Stimulated activated CD4-positive, alpha-beta T cell treated with anti-CD3 and anti-CD28 coated beads, Interleukin-1b, Interleukin-23, amount 100 ng/mL, for 1 hour (primary cell): ENCODE measurements at regions not wholly inside any gene's neighbourhood (a gene's known extent, or its start where the extent isn't known, plus 50 kb on each side); places are given as distances from the start of the nearest gene placed in this dataset.

Source experiments
- DNase-seq, 2 donors: peaks; one replicate each; pipeline ENCODE4 v3.0.0-alpha.2; 2020; ENCODE audit warnings: low read depth in 2 of 2

DNA sequence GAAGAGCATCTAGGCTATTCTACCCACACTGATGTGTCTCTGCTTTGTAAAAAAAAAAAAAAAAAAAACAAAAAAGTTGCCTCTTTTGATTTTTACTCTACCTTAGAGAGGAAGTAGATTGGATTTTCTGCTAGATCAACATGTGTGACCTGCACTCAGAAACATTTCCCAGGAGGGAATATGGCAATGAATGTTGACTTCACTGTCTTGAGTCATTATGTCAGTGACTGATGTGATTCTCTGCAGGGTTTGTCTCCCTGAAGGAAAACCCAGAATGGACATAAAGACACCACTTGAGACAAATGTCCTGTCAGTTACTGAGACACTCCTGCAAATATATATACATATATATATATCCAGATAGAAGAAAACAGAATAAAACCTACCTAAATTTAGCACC is 370.3 kb downstream of the BMPER start:
- no peak for DNase-seq

DNA sequence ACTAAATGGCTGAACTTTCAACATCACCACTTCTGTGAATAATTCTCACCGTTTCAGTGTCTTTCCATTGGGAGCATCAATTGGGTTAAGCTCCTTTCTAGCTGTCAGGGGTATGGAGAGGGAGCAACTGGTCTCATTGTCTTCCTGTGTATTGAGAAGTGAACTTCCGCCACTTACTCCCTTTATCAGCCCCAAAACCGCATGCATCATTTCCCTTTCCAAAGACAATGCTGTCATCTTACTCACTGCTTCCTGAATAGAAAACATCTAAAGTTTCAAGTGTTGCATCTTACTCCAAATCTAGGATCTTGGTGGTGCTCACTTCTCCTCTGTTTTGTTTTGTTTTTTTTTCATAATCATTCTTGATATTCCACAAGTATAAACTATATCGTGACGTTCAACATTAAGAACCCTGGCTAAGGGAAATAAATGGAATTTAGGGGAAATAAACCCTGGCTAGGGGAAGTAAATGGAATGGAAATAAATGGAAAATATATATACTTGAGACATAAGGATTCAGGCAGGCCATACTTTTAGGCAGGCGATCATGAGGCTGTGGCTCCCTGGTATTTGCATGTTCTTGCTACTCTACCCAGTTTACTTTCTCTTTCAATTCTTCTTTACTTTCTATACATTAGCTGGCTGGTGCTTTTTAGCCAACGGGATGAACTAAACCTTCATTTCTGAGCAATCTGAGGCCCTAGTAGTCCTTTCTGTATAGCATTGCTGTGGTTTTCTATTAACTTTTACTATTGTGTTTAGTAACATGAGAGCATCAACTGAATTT is 371.9 kb downstream of the BMPER start:
- no peak for DNase-seq

DNA sequence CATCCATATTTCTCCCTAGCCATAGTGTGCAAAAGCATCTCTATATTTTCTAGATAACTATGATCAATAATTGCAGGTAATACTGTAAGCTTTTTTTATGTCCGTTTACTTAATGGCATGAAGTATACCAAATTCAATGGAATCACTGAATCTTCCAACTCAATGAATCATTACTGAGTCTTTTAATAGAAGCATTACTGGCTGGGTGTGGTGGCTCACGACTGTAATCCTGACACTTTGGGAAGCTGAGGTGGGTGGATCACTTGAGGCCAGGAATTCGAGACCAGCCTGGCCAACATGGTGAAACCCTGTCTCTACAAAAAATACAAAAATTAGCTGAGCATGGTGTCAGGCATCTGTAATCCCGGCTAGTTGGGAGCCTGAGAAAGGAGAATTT is 372.5 kb downstream of the BMPER start:
- DNase-seq, result no peak

DNA sequence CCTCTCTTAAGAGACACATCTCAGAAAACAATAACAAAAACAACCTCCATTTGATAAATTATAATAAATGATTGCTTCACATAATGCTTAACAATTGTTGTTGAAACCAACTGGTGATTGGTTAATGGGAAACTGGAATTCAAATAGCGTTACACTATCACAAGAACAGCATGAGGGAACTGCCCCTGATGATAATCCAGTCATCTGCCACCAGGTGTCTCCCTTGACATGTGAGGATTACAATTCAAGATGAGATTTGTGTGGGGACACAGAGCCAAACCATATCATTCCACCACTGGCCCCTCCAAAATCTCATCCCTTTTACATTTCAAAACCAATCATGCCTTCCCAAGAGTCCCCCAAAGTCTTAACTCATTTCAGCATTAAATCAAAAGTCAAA is 375.9 kb downstream of the BMPER start:
- DNase-seq, result no peak

DNA sequence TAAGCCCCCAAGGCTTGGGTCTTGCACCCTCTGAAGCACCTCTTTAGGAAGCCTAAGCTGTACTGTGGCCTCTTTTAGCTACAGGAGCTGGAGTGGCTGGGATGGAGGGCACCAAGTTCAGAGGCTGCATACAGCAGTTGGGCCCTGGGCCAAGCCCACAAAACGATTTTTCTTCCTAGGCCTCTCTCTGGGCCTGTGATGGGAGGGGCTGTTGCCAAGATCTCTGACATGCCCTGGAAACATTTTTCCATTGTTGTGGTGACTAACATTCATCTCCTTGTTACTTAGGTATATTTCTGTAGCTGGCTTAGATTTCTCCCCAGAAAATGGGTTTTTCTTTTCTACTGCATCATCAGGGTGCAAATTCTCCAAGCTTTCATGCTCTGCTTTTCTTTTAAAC is 375.7 kb upstream of the NPSR1 start:
- no peak for DNase-seq

DNA sequence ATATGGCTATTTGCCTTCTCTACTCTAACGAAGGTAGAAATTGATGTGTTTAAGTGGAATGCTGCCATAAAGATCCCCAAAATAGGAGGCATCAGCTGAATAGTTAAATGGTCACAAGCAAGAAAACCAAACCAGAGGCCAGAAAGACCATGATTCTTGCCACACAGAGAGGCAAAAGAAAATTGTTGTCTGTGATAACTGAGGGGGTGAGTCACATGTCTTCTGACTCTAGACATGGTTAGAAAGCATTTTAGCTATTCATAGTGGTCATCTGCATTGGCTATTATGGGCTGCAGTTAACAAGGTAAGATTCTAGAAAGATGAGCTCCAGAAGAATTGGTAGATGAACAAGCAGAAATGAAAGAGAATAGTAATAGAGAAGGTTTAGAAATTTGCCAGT is 361.4 kb upstream of the NPSR1 start:
- no peak for DNase-seq

DNA sequence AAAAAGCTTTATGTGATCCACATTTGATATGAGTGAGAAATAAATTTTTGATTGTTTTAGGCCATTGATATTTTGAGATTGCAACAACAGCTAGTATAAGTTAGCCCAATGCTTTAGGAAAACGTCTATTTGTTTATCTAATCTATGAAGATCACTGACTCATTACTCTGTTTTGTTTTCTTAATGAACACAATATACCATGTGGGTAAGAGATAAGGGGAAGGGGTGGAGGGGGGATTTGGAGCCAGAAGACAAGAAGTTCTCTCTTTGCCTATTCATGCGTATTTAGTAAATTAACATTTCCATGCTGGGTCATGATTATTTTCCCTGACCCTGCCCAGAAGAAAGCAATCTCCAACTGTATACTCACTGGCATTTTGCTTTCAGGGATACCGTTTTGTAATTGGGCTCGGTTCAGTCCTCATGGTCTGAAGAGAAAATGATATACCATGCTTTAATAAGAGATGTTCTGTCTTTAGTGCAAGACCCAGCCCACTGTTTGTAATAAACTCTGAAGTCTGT is 359.5 kb upstream of the NPSR1 start:
- DNase-seq, result no peak

DNA sequence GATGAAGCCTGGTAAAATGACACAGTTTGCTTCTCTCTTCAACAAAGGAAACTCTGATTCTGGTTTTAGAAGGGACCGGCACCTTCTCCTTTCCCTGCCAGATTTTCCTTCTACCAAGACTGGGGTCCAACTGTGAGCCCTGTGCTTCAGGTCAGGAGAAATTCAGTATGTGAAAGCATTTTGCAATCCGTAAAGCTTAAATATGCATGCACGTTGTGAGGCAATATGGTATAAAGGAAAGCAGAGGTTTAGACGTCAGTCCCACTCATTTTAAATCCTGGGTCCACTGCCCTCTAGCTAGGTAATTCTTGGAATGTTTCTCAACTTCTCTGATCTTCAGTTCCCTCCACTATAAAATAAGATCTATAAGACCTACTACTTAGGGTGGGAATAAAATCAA is 359.0 kb upstream of the NPSR1 start:
- DNase-seq, result no peak

DNA sequence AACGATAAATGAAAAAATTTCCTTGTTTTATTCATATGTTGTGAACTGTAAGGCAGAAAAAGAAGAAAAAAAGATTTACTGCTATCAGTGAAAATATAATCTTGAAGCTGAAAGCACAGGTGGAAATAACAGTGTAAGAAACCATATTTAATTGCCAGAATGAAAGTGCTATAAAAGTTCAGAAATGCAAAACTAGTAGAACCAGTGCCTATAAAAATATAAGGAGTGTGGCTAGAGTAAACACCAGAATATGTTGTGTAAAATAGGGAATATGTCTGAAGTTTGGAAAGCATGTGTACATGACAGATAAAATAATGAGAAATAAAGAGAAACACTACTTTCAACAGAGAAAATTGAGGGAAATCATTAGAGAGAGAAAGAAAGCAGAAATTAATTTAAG is 350.5 kb upstream of the NPSR1 start:
- no peak for DNase-seq

DNA sequence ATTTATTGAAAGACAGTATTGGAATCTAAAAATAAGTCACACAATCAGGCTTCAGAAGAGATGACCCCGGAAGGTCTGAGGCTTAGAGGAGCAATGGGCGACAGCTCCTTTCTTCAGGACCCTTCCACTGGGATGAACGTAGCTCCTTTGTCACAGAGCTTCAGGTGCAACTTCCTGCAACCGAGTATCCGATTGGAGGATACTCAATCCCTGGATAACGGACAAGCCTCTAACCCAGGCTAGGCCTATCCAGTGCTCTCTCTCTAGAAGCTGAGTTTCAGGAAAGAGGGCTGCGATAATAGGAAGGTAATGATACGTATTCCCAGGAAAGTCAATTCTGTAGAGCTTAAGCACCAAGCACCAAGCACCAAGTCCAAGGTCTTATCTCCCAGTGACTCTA is 349.4 kb upstream of the NPSR1 start:
- no peak for DNase-seq

DNA sequence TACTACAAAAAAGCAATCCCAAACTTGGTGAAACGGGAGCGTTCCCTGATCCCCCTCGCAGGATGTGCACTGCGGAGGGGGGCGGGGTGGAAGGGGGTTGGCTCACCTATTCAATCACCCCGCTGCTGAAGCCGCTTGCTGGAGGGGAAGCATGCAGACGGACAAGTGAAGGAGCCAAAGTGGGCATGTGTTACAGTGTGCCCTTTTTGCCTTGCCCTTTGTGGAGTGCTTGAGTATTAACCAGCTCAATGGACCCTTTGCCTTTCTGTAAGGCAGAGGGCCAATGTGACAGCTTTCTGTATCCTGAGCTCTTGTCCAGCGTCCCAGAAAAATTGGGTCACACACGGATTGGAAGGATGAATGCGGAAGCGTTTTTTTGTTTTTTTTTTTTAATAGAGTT is 348.9 kb upstream of the NPSR1 start:
- DNase-seq, result no peak

DNA sequence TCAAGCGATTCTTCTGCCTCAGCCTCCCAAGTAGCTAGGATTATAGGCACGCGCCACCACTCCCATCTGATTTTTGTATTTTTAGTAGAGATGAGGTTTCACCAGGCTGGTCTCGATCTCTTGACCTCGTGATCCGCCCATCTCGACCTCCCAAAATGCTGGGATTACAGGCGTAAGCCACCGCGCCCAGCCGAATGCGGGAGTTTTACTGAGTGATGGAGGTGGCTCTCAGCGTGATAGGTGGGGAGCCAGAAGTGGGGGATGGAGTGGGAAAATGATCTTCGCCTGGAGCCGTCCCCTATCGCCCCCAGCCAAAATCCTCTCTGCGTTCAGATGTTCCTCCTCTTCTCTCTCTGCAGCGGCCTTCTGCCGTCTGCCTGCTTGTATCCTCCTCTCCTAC is 348.4 kb upstream of the NPSR1 start:
- DNase-seq, result no peak

DNA sequence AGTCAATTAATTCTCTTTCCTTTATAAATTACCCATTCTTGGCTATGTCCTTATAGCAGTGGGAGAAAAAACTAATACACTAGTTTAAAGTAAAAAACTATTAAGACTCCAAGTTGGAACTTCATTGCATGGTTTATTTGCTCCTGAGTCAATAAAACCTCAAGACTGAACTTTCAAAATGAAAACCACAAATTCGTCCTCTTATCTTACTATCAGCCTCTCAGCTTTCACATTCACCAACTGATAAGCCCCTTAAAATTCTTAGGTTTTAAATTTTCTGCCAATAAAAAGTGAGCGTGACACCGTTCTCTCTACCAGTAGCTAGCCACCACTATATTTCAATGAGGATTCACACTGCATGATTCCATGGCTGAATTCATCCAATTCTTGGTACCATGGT is 346.4 kb upstream of the NPSR1 start:
- no peak for DNase-seq

DNA sequence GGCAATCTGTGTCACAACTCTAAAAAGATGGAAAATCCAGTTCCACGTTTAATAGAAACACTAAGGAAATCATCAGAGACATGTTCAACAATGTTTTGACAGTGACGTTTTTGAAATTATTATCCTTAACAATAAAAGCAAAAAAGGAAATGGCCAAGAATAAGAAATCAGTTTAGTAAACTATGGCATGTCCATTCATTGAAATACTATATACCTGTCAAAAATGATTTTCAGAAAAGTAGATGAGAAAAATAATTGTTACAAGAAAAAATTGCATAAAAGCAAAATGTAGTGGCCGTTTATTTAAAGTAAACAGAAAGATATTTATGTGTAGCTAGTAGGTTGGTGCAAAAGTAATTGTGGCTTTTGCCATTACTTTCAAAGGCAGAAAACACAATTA is 345.4 kb upstream of the NPSR1 start:
- DNase-seq, result no peak

DNA sequence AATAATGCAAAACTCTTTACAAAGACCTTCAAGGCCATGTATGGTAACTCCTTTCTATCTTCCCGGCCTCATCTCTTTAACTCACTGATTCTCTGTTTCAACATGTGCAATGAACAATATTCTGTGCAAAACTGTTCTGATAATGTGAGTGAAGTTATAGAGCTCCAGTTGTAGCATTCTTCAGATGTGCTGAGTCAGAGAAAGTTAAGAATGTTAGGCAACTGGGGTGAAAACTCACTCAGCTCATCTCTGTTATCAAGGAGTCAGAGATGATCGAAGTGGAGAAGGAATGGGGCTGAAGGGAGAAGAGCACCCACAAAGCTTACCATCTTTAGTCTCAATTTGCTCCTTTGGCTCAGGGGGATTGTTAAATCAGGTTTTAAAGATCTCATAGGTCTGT is 344.7 kb upstream of the NPSR1 start:
- DNase-seq, result no peak

DNA sequence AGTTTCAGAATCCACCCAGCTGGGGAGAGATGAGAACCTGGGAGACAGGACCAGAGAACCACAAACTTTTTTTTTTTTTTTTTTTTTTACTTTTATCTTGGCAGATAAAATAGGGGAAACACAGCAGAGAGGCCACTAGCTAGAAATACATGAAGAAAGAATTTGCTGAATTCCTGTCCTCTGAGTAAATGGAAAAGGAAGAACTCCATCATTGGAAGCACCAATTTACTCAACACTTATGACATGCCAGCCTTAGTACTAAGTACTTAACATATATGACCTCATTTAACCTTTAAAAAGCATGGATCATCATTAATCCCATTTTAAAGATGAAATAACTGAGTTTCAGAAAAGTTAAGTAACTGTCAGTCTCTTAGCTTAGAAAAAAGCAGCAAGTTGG is 343.0 kb upstream of the NPSR1 start:
- no peak for DNase-seq

DNA sequence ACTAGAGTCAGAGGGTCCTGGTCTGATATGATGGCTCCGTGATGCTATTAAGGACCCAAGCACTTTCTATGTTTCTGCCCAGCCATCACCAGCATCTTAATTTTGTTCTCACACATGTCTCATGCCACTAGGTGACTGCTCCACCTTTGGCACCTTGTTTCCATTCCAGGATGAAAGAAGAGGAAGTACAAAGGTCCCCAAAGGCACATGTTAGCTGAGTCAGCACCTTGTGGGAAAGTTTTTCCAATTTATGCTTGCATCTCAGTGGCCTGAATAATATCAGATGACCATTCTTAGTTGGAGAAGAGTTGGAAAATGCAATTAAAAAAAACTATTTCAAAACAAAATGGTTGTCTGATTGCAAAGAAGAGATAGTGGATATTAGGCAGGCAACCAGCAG is 341.0 kb upstream of the NPSR1 start:
- no peak for DNase-seq

DNA sequence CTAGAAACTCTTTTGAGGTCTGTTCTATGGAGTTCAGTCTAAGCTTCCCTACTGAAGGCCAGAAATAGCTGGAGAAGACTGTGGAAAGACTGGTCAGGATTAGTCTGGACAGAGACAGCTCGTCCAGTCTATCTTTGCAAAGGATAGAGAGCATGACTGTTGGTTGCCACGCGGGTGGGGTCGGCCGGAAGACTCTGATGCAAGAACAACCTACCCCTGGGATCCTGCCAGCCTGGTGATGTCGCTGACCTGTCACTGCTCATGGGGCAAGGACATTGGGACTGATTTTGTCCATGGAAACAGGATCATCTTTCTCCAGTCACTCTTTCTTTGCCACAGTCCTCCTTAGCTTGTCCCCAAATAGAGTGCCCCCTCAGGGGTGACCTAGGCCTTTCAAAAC is 337.6 kb upstream of the NPSR1 start:
- no peak for DNase-seq

DNA sequence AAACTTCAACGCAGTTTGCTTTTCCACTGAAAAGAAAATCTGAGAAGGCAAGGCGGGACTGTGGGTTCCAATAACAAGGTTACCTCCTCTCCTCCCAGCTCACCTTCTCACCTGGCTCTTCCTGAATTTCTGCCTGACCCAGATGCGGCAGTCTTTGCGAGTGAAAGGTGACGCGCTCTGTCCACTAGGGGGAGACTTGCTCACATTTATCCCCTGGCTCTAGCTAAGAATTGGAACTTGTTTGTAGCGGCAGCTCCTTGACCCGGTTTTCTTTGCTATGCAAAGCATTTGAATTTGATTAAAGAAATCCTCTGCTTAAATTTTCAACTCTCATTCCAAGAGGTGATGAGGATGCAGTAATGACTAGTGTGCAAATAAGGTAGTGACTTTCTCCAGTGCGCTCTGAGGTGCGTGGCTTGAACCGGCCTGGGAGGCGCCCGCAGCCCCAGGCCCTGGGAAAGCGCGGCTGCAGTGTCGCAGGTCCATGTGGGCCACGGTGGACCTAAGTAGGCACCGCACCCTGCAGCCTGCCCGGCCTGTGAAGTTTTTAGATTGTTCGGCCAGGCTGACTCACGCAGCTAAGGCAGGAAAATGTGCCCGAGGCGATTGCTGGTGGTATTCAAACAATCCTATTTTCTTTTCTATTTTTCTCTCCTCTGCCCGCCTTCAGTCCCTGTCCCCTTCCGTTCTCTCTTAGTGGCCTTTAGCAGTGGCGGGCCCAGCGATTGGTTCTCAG is 336.9 kb upstream of the NPSR1 start:
- DNase-seq, result peak in 1 of 2 donors; percentile 2

DNA sequence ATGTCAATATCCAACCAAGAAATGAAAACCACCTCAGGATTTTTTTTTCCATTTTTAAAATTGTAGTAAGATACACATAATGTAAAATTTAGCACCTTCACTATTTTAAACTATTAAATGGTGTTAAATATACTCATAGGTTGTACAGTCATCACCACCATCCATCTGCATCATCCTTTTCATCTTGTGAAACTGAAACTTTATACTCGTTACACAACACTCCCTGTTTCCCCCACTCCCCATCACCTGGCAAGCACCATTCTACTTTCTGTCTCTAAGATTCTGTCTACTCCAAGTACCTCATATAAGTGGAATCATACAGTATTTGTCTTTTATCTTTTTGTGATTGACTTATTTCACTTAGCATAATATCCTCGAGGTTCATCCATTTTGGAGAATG is 335.2 kb upstream of the NPSR1 start:
- DNase-seq, result no peak

DNA sequence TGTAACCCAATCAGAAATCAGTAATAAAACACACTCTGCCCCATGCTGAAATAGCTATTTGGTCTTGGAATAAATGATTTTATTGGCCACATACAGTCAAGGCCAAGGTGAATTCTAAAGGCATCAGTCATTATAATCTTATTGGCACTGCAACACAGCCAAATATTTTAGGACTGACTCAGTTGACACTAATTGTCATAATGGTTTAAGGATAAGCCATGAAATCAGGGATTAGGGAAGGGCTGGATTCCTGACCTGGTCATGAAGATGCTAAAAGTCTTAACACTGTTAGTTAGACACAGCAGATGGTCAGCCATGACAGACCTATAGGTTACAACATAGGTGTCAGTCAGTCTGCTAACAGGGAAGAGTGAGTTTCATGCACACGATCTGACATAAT is 330.3 kb upstream of the NPSR1 start:
- no peak for DNase-seq

DNA sequence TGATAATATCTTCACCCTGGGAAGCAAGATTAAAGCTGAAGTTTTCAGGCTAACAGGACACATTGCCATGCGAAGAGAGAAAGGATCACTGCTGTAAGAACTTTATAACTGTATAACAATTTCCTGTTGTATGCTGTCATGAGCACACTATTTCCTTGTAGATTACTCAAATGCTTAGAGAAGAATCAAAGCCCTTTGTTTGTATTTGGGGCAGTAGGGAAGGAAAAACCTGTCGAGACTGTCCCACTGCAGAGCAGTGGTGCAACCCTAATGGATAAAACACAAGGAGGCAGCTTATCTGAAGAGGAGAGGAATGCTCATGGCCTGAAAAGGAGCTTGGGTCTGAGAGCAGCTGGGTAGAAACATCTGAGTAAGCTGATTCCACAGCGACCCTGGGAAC is 327.7 kb upstream of the NPSR1 start:
- no peak for DNase-seq

DNA sequence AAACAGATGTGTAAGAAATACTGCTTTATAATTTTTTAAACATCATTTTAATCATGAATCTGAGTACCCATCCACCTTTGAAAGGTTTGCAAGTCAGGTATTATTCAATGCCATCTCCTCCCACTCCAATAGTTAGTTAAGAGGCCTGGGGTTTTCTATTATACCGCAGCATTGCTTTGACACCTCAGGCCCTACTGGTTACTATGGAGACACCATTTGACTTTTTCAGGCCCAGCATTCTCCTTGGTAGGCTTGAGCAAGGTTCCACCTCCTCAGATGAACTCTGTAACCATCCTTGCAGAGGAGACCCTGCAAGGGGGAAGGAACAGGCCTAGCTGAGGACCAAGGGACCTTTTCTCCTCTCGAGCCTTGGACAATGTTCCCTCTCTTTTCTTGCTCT is 326.9 kb upstream of the NPSR1 start:
- no peak for DNase-seq
